H1 (cell line): ENCODE measurements at regions not wholly inside any gene's neighbourhood (a gene's known extent, or its start where the extent isn't known, plus 50 kb on each side); places are given as distances from the start of the nearest gene placed in this dataset.

ENCODE experiments used
- EGR1 ChIP-seq: IDR thresholded peaks from 2 replicates; pipeline ENCODE4 v1.6.1; 2011; ENCODE audit warnings: low read depth, low read length, borderline replicate concordance
- TF ChIP-seq, protein P1 (sequence below): IDR thresholded peaks from 2 replicates; pipeline ENCODE4 v1.6.1; 2012; ENCODE audit warnings: low read length, inconsistent platforms

DNA sequence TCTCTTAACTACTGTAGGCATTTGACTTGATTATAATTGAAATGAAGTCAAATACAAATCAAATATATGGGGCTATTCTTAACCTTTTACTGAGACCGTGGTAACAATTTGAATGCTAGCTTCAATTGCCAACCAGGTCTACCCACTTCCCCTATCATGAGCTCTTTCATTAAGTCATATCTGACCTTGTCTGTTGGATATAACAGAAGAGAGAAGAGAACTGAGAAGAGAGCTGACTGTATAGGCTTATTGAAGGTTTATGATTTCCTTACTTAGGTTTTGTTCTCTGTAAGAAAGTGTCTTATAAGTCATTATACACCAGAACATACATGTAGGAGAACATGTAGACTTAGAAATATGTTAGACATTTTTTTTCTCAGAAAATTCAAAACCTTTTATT, 549.4 kb downstream of the COL12A1 start (continued):
- TF ChIP-seq, protein P1, sequence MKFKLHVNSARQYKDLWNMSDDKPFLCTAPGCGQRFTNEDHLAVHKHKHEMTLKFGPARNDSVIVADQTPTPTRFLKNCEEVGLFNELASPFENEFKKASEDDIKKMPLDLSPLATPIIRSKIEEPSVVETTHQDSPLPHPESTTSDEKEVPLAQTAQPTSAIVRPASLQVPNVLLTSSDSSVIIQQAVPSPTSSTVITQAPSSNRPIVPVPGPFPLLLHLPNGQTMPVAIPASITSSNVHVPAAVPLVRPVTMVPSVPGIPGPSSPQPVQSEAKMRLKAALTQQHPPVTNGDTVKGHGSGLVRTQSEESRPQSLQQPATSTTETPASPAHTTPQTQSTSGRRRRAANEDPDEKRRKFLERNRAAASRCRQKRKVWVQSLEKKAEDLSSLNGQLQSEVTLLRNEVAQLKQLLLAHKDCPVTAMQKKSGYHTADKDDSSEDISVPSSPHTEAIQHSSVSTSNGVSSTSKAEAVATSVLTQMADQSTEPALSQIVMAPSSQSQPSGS, result no peak
- TF ChIP-seq EGR1, result no peak
